ENCODE measurements at regions not wholly inside any gene's neighbourhood (a gene's known extent, or its start where the extent isn't known, plus 50 kb on each side); places are given as distances from the start of the nearest gene placed in this dataset.

GRCh38 chr14:64654246-64654900 is 49.9 kb upstream of the PLEKHG3 start:
- Histone ChIP-seq H3K79me2 (no peaks in the 10 kb centered on the region), H3K9me3 (ENCODE audit: control insufficient read depth, low read length) (no peaks in the 10 kb centered on the region), H3K9ac (no peak overlapping the region), H3K4me1 (no peaks in the 10 kb centered on the region), H3K4me3 (ENCODE audit: low read depth, low read length) (no peak overlapping the region), H3K4me2 (ENCODE audit: low read length) (no peak overlapping the region), H3K27ac (peak overlapping the region; percentile 22), H3K36me3 (ENCODE audit: control insufficient read depth, insufficient read depth, low read length) (no peaks in the 10 kb centered on the region), H2AFZ (no peak overlapping the region), H3K27me3 (ENCODE audit: control insufficient read depth, insufficient read depth, low read length) (no peaks in the 10 kb centered on the region)
- no peak for TF ChIP-seq CTCF (IDR thresholded peaks at IDR 0.05)
